HCT116 (cell line): ENCODE measurements at regions not wholly inside any gene's neighbourhood (a gene's known extent, or its start where the extent isn't known, plus 50 kb on each side); places are given as distances from the start of the nearest gene placed in this dataset.

ENCODE experiments used
- ATAC-seq: fragments of 200-7000 bp; cut with Tn5 transposase; 2 replicates; pipeline ENCODE4 v1.9.1; 2020; ENCODE audit warnings: mild to moderate bottlenecking, moderate library complexity
- BruUV-seq: library from RNA; stranded (reverse); fragments of 400-500 nt; replicated peaks from 2 replicates; lab custom pipeline; 2021; lab: Mats Ljungman, UMichigan
- CTCF ChIA-PET: fragments of 300-600 bp; sonication (Branson Sonifier 250); formaldehyde crosslinking; loops from one replicate; lab custom pipeline; 2021; ENCODE audit warnings: antibody characterized with exemption; lab: Charles Lee
- POLR2A ChIA-PET: fragments of 300-600, 350-600 bp; sonication (Branson Sonifier 250); formaldehyde crosslinking; loops from one replicate; lab custom pipeline; 2021; ENCODE audit warnings: antibody characterized with exemption; lab: Charles Lee
- RAD21 ChIA-PET, 2 experiments: fragments of 300-600 bp; sonication (Branson Sonifier 250); formaldehyde crosslinking; loops; one replicate each; lab custom pipeline; 2023; ENCODE audit warnings: low total read pairs in 2 of 2; ENCODE audit not compliant: uncharacterized antibody in 2 of 2, unreplicated experiment in 2 of 2, low non-redundant PET in 1 of 2; lab: Charles Lee
- DNase-seq: peaks from one replicate; pipeline ENCODE4 v3.0.0-alpha.2; 2010; ENCODE audit warnings: low read depth, low spot score
- H2AFZ ChIP-seq: fragments of 200-600 bp; shearing (Covaris generic), sonication (generic); 2 replicates; pipeline ENCODE4 v1.6.1; 2017; ENCODE audit warnings: low read depth, mixed run types, mixed read lengths, antibody characterized with exemption, low read length; ENCODE audit not compliant: poor library complexity, severe bottlenecking
- H3K27ac ChIP-seq: 2 replicates; pipeline ENCODE4 v1.5.1; 2012; ENCODE audit warnings: low read depth, low read length
- H3K27me3 ChIP-seq: fragments of 200-600 bp; sonication (generic); 2 replicates; pipeline ENCODE4 v1.6.1; 2016; ENCODE audit warnings: mixed run types, low read length, mixed read lengths; ENCODE audit not compliant: insufficient read depth
- H3K36me3 ChIP-seq, 2 experiments: fragments of 200-500 bp in 1 of 2; fragments of 200-600 bp in 1 of 2; sonication (Bioruptor generic) in 1 of 2; sonication (generic) in 1 of 2; 2 replicates each; pipeline versions ENCODE4 v1.5.1 to v1.6.1; 2014 to 2016; ENCODE audit warnings: low read length in 2 of 2, inconsistent platforms in 1 of 2, mixed read lengths in 1 of 2, mixed run types in 1 of 2; ENCODE audit not compliant: insufficient read depth in 2 of 2, control insufficient read depth in 1 of 2
- H3K4me1 ChIP-seq, 2 experiments: fragments of 200-600 bp in 1 of 2; sonication (generic) in 1 of 2; 2 replicates each; pipeline versions ENCODE4 v1.5.1 to v1.6.1; 2012 to 2017; ENCODE audit warnings: low read length in 2 of 2, inconsistent platforms in 1 of 2, mild to moderate bottlenecking in 1 of 2, mixed read lengths in 1 of 2, mixed run types in 1 of 2, moderate library complexity in 1 of 2; ENCODE audit not compliant: insufficient read depth in 2 of 2, control insufficient read depth in 1 of 2
- H3K4me2 ChIP-seq: fragments of 200-600 bp; sonication (generic); 2 replicates; pipeline ENCODE4 v1.6.1; 2017; ENCODE audit warnings: mixed run types, low read length, mixed read lengths
- H3K4me3 ChIP-seq, 2 experiments: fragments of 200-600 bp in 1 of 2; sonication (generic) in 1 of 2; replicated peaks in 1 of 2; 2 replicates each; pipeline ENCODE4 v1.5.1; 2011 to 2016; ENCODE audit warnings: low read length in 2 of 2, control low read depth in 1 of 2, low read depth in 1 of 2, mild to moderate bottlenecking in 1 of 2, mixed read lengths in 1 of 2, mixed run types in 1 of 2
- H3K79me2 ChIP-seq: fragments of 200-600 bp; sonication (generic); 2 replicates; pipeline ENCODE4 v1.6.1; 2017; ENCODE audit warnings: mild to moderate bottlenecking, mixed run types, low read length, moderate library complexity, mixed read lengths; ENCODE audit not compliant: insufficient read depth
- H3K9ac ChIP-seq: fragments of 200-600 bp; sonication (generic); 2 replicates; pipeline ENCODE4 v1.6.1; 2016; ENCODE audit warnings: low read length, mixed read lengths
- H3K9me2 ChIP-seq: fragments of 200-600 bp; sonication (generic), shearing (Covaris generic); 2 replicates; pipeline ENCODE4 v1.6.1; 2017; ENCODE audit warnings: mixed run types, mild to moderate bottlenecking, moderate library complexity; ENCODE audit not compliant: insufficient read depth
- H3K9me3 ChIP-seq, 2 experiments: fragments of 200-500 bp in 1 of 2; fragments of 200-600 bp in 1 of 2; sonication (Bioruptor generic) in 1 of 2; sonication (generic) in 1 of 2; 2 replicates each; pipeline ENCODE4 v1.6.1; 2014 to 2017; ENCODE audit warnings: low read length in 2 of 2, mixed read lengths in 2 of 2, inconsistent platforms in 1 of 2, low read depth in 1 of 2, mild to moderate bottlenecking in 1 of 2, mixed run types in 1 of 2, moderate library complexity in 1 of 2; ENCODE audit not compliant: control insufficient read depth in 1 of 2, insufficient read depth in 1 of 2
- H4K20me1 ChIP-seq: fragments of 200-600 bp; sonication (generic), shearing (Covaris generic); 2 replicates; pipeline ENCODE4 v1.6.1; 2017; ENCODE audit warnings: mixed run types, mild to moderate bottlenecking, moderate library complexity; ENCODE audit not compliant: insufficient read depth
- ATF3 ChIP-seq: IDR thresholded peaks from 2 replicates; pipeline ENCODE4 v1.6.1; 2012
- CBX3 ChIP-seq: IDR thresholded peaks from 2 replicates; pipeline ENCODE4 v1.6.1; 2012; ENCODE audit warnings: low read depth
- CTCF ChIP-seq, 3 experiments: fragments of 200-600 bp in 1 of 3; sonication (generic) in 1 of 3; IDR thresholded peaks in 2 of 3; conservative IDR thresholded peaks in 1 of 3; 2 replicates each; pipeline ENCODE4 v1.5.1; 2012 to 2017; ENCODE audit warnings: low read depth in 2 of 3, low read length in 2 of 3, antibody characterized with exemption in 1 of 3, borderline replicate concordance in 1 of 3, control low read depth in 1 of 3, mild to moderate bottlenecking in 1 of 3, mixed read lengths in 1 of 3, mixed run types in 1 of 3, moderate library complexity in 1 of 3; ENCODE audit not compliant: insufficient read depth in 1 of 3
- ELF1 ChIP-seq: IDR thresholded peaks from 2 replicates; pipeline ENCODE4 v1.6.1; 2012; ENCODE audit warnings: low read depth, borderline replicate concordance
- RAD21 ChIP-seq: IDR thresholded peaks from 2 replicates; pipeline ENCODE4 v1.6.1; 2012; ENCODE audit warnings: low read depth, mild to moderate bottlenecking
- REST ChIP-seq: IDR thresholded peaks from 2 replicates; pipeline ENCODE4 v1.6.1; 2012; ENCODE audit warnings: low read depth
- SP1 ChIP-seq: IDR thresholded peaks from 2 replicates; pipeline ENCODE4 v1.6.1; 2012; ENCODE audit warnings: low read depth
- SRF ChIP-seq: IDR thresholded peaks from 2 replicates; pipeline ENCODE4 v1.6.1; 2012; ENCODE audit warnings: low read depth
- ZFX ChIP-seq: fragments of 450-650 bp; IDR thresholded peaks from 2 replicates; pipeline ENCODE4 v1.6.1; 2017
- ZNF274 ChIP-seq: fragments of 200-500 bp; sonication (Bioruptor generic); IDR thresholded peaks from 2 replicates; pipeline ENCODE4 v1.6.1; 2014; ENCODE audit warnings: mild to moderate bottlenecking, low read depth, low read length, inconsistent platforms
- intact Hi-C: fragments of 100-400 bp; cut with micrococcal nuclease; formaldehyde crosslinking; loops from 2 replicates; pipeline ENCODE4 v1.10.0; 2022

- TF ChIP-seq SRF, result no peak
Measured at GRCh38 chr12:98174428-98174809, 341.0 kb upstream of the TMPO start (continued).

GRCh38 chr12:98178126-98178525, 337.3 kb upstream of the TMPO start:
- no TSS peak for BruUV-seq
- Histone ChIP-seq H3K4me1 (no peaks in the 10 kb centered on the region), H3K9me2 (no peaks in the 10 kb centered on the region), H3K79me2 (no peaks in the 10 kb centered on the region), H3K9ac (no peak overlapping the region), H4K20me1 (no peaks in the 10 kb centered on the region), H3K36me3 (no peaks in the 10 kb centered on the region), H3K4me3 (no peak overlapping the region), H3K27me3 (peaks cover 32% of the 10 kb centered on the region), H2AFZ (no peak overlapping the region)
- no peak for ATAC-seq
- CTCF ChIA-PET, result no interaction called here
- RAD21 ChIA-PET, result no interaction called here
- TF ChIP-seq RAD21, result no peak
- no peak for TF ChIP-seq ELF1
- TF ChIP-seq CTCF (IDR thresholded peaks at IDR 0.05 in 2 of 3, conservative IDR thresholded peaks at IDR 0.05 in 1 of 3; ENCODE audit: borderline replicate concordance in 1 of 3, insufficient read depth in 1 of 3, low read depth in 2 of 3, low read length in 2 of 3), result no peak
- no peak for TF ChIP-seq ZNF274
- no peak for TF ChIP-seq CBX3
- no peak for TF ChIP-seq REST
- no peak for TF ChIP-seq SP1
- no peak for TF ChIP-seq ZFX
- no peak for TF ChIP-seq ATF3
- TF ChIP-seq, all 23 proteins: peak for 0
- H3K4me2 ChIP-seq, result no peak overlapping the region
- no peak for DNase-seq
- POLR2A ChIA-PET, result no interaction called here
- H3K9me3 ChIP-seq, result no peaks in the 10 kb centered on the region
- H3K27ac ChIP-seq, result no peak overlapping the region
- intact Hi-C loops, result no loop called here
